Hepatocyte (in vitro differentiated cells): ENCODE measurements at regions not wholly inside any gene's neighbourhood (a gene's known extent, or its start where the extent isn't known, plus 50 kb on each side); places are given as distances from the start of the nearest gene placed in this dataset.

Source experiments
- EZH2 ChIP-seq: fragments of 200-600 bp; sonication (generic); IDR thresholded peaks from 2 replicates; pipeline ENCODE4 v1.6.1; 2016; ENCODE audit warnings: antibody characterized with exemption, mild to moderate bottlenecking, borderline replicate concordance
- EZH2phosphoT487 ChIP-seq: fragments of 200-600 bp; sonication (generic); IDR thresholded peaks from one replicate; pipeline ENCODE4 v1.6.1; 2018; ENCODE audit warnings: antibody characterized with exemption, mild to moderate bottlenecking, low read depth, moderate library complexity; ENCODE audit not compliant: unreplicated experiment, severe bottlenecking
- TF ChIP-seq, protein P1 (sequence below): fragments of 200-600 bp; sonication (generic); IDR thresholded peaks from 2 replicates; pipeline ENCODE4 v1.5.1; 2016; ENCODE audit warnings: antibody characterized with exemption, mild to moderate bottlenecking; ENCODE audit not compliant: poor library complexity

DNA sequence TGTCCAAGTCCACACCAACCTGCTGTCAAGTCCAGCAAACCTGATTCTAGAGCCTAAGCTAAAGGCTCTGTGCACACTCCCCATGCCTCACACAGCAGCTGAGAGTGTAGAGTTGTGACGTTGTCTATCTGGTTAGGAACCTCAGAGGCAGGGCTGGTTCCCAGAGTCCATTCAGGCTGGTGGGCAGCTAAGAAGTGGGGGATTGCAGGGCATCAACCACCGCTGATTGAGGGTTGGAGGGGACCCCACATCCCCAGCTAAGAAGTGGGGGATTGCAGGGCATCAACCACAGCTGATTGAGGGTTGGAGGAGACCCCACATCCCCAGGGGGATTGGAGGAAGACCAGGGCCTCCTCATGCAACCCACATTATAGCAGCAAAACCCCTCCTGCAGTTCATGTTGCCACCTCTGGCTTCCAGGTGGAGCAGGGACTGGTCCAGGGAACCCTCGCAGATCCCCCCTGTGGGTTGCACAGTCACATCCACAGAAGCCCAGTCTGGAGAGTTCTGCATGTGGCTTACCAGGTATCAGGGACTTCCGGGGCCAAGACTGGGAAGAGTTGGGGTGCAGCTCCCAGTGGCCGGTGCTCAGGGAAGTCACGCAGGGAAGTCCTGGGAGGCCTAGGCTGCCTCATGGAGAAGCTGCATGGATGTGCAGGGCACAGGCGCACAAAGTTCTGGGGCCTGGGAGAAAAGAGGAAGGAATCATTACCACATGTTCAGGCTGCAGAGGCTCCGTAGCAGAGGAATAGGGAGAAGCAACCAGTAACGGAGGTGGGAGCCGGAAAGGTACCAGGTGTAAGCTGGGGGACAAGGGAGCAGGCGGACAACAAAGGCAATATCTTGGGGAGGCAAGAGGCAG, 71.4 kb upstream of the PCSK6 start:
- TF ChIP-seq, protein P1, sequence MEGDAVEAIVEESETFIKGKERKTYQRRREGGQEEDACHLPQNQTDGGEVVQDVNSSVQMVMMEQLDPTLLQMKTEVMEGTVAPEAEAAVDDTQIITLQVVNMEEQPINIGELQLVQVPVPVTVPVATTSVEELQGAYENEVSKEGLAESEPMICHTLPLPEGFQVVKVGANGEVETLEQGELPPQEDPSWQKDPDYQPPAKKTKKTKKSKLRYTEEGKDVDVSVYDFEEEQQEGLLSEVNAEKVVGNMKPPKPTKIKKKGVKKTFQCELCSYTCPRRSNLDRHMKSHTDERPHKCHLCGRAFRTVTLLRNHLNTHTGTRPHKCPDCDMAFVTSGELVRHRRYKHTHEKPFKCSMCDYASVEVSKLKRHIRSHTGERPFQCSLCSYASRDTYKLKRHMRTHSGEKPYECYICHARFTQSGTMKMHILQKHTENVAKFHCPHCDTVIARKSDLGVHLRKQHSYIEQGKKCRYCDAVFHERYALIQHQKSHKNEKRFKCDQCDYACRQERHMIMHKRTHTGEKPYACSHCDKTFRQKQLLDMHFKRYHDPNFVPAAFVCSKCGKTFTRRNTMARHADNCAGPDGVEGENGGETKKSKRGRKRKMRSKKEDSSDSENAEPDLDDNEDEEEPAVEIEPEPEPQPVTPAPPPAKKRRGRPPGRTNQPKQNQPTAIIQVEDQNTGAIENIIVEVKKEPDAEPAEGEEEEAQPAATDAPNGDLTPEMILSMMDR, result no peak
- no peak for TF ChIP-seq EZH2
- TF ChIP-seq EZH2phosphoT487, result no peak
